Osteoblast (primary cell): ENCODE measurements at regions not wholly inside any gene's neighbourhood (a gene's known extent, or its start where the extent isn't known, plus 50 kb on each side); places are given as distances from the start of the nearest gene placed in this dataset.

Experiments
- DNase-seq: peaks from one replicate; pipeline ENCODE4 v3.0.0; 2011; ENCODE audit warnings: low spot score, mixed read lengths; ENCODE audit not compliant: insufficient read length; ENCODE audit errors: missing footprints
- H2AFZ ChIP-seq: 2 replicates; pipeline ENCODE4 v1.6.0; 2011; ENCODE audit warnings: mild to moderate bottlenecking, low read length
- H3K27ac ChIP-seq: 2 replicates; pipeline ENCODE4 v1.5.1; 2011; ENCODE audit warnings: mild to moderate bottlenecking, low read depth, low read length, moderate library complexity
- H3K27me3 ChIP-seq: 2 replicates; pipeline ENCODE4 v1.6.0; 2012; ENCODE audit warnings: mild to moderate bottlenecking, control low read depth, inconsistent platforms, low read length, moderate library complexity; ENCODE audit not compliant: insufficient read depth
- H3K36me3 ChIP-seq: 2 replicates; pipeline ENCODE4 v1.5.1; 2011; ENCODE audit warnings: mild to moderate bottlenecking, low read length, control low read depth, moderate library complexity; ENCODE audit not compliant: insufficient read depth
- H3K4me1 ChIP-seq: 2 replicates; pipeline ENCODE4 v1.5.1; 2011; ENCODE audit warnings: mild to moderate bottlenecking, low read length, control low read depth, moderate library complexity; ENCODE audit not compliant: insufficient read depth
- H3K4me2 ChIP-seq: 2 replicates; pipeline ENCODE4 v1.6.0; 2011; ENCODE audit warnings: mild to moderate bottlenecking, low read length; ENCODE audit not compliant: insufficient read depth
- H3K4me3 ChIP-seq: fragments of 200-600 bp; sonication (generic); 3 replicates; pipeline ENCODE4 v1.5.1; 2012; ENCODE audit warnings: mild to moderate bottlenecking, low read length, inconsistent platforms; ENCODE audit not compliant: insufficient read depth
- H3K79me2 ChIP-seq: 2 replicates; pipeline ENCODE4 v1.6.0; 2012; ENCODE audit warnings: mild to moderate bottlenecking, low read length, control low read depth, inconsistent platforms; ENCODE audit not compliant: insufficient read depth
- H3K9me3 ChIP-seq: 2 replicates; pipeline ENCODE4 v1.5.1; 2011; ENCODE audit warnings: low read depth, low read length, control low read depth
- H4K20me1 ChIP-seq: 2 replicates; pipeline ENCODE4 v1.6.0; 2012; ENCODE audit warnings: mild to moderate bottlenecking, low read length, control low read depth; ENCODE audit not compliant: insufficient read depth
- CTCF ChIP-seq: IDR thresholded peaks from 2 replicates; pipeline ENCODE4 v1.5.1; 2011; ENCODE audit warnings: mild to moderate bottlenecking, low read depth, low read length, moderate library complexity; ENCODE audit errors: extremely low read depth

- H3K27me3 ChIP-seq, result no peaks in the 10 kb centered on the region
- TF ChIP-seq CTCF, result no peak
These were observed 1262.6 kb downstream of the TBC1D22A start for GRCh38 chr22:48025096-48025495.

GRCh38 chr22:48021991-48022401, 1259.5 kb downstream of the TBC1D22A start:
- DNase-seq, result no peak
- Histone ChIP-seq H3K4me2 (no peak overlapping the region), H3K9me3 (peaks cover 3% of the 10 kb centered on the region), H3K79me2 (no peaks in the 10 kb centered on the region), H3K27me3 (no peaks in the 10 kb centered on the region), H3K4me1 (no peaks in the 10 kb centered on the region), H2AFZ (no peak overlapping the region), H3K36me3 (no peaks in the 10 kb centered on the region), H4K20me1 (no peaks in the 10 kb centered on the region), H3K27ac (no peak overlapping the region), H3K4me3 (no peak overlapping the region)
- TF ChIP-seq CTCF, result no peak

More at GRCh38 chr22:48025096-48025495, 1262.6 kb downstream of the TBC1D22A start:
- Histone ChIP-seq H3K36me3 (no peaks in the 10 kb centered on the region), H3K9me3 (peaks cover 3% of the 10 kb centered on the region), H3K4me2 (no peak overlapping the region), H3K27ac (no peak overlapping the region), H2AFZ (no peak overlapping the region), H3K4me1 (no peaks in the 10 kb centered on the region), H3K4me3 (no peak overlapping the region), H4K20me1 (no peaks in the 10 kb centered on the region), H3K79me2 (no peaks in the 10 kb centered on the region)
- no peak for DNase-seq

- Histone ChIP-seq H3K9me3 (peaks cover 6% of the 10 kb centered on the region), H3K27me3 (no peaks in the 10 kb centered on the region), H3K4me2 (no peak overlapping the region), H3K4me3 (no peak overlapping the region), H2AFZ (no peak overlapping the region), H3K79me2 (no peaks in the 10 kb centered on the region), H3K27ac (no peak overlapping the region), H3K36me3 (no peaks in the 10 kb centered on the region), H3K4me1 (no peaks in the 10 kb centered on the region), H4K20me1 (no peaks in the 10 kb centered on the region)
- TF ChIP-seq CTCF, result no peak
- DNase-seq, result no peak
These were observed 1255.9 kb downstream of the TBC1D22A start for GRCh38 chr22:48018346-48018745.

DNA sequence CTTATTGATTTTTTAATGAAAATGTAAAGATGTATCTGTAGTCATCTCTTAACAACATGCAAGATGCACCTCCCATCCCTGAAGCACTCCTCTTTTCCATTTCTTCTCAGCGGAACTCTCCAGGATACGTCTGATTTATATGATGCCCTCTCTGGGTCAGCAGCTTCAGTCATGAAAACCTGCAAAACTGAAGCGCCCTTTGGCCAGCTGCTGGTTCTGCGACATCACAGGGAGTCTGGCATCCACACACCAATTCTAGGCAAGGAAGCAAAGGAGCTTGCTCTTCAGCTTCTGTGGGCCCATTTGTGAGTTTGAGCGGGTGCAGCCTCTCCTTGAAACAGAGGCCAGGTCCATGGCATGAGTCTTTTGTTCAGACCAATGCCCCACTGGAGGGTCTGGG, 1253.3 kb downstream of the TBC1D22A start:
- no peak for TF ChIP-seq CTCF
- Histone ChIP-seq H3K79me2 (no peaks in the 10 kb centered on the region), H3K4me1 (no peaks in the 10 kb centered on the region), H3K27ac (no peak overlapping the region), H3K4me2 (no peak overlapping the region), H2AFZ (no peak overlapping the region), H3K36me3 (no peaks in the 10 kb centered on the region), H3K9me3 (peaks cover 6% of the 10 kb centered on the region), H3K4me3 (no peak overlapping the region), H3K27me3 (no peaks in the 10 kb centered on the region), H4K20me1 (no peaks in the 10 kb centered on the region)
- no peak for DNase-seq
